Erythroblast (primary cell): ENCODE measurements at regions not wholly inside any gene's neighbourhood (a gene's known extent, or its start where the extent isn't known, plus 50 kb on each side); places are given as distances from the start of the nearest gene placed in this dataset.

Experiments used
- DNase-seq, 2 experiments: peaks; one replicate each; lab custom pipeline; 2025; lab: John Stamatoyannopoulos, UW
- GATA1 ChIP-seq: IDR thresholded peaks from 2 replicates; pipeline ENCODE4 v1.6.1; 2011; ENCODE audit warnings: low read depth, mild to moderate bottlenecking, control low read depth, low read length, moderate library complexity
- POLR2A ChIP-seq: IDR thresholded peaks from 2 replicates; pipeline ENCODE4 v1.6.1; 2011; ENCODE audit warnings: mild to moderate bottlenecking, low read length

- no peak for TF ChIP-seq GATA1
- TF ChIP-seq POLR2A, result no peak
- DNase-seq, result no peak
Observed at GRCh38 chr6:165119231-165120020, 190.0 kb downstream of the C6orf118 start.

GRCh38 chr6:165118736-165119135 lies 190.7 kb downstream of the C6orf118 start:
- TF ChIP-seq GATA1 (no peak), POLR2A (no peak)
- no peak for DNase-seq

GRCh38 chr6:165117806-165118205 lies 191.6 kb downstream of the C6orf118 start:
- TF ChIP-seq GATA1, result no peak
- no peak for TF ChIP-seq POLR2A
- no peak for DNase-seq

DNA sequence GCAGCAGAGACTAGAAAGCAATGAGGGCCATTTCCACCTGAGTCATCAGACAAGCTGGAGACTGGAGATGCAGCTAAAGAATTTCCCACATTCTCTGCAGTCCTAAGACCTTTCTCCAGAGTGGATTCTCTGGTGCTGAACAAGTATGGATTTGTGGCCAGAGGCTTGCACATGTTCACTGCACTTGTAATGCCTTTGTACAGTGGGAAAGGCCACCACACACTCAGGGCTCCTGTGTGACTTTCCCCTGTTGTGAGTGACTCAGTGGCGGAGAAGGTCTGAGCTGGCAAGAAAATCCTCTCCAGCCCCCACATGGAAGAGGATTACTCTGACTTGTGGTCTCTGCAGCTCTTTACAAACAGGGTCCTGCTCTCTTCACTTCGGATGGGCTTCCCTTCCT lies 192.3 kb downstream of the C6orf118 start:
- TF ChIP-seq GATA1 (no peak), POLR2A (no peak)
- no peak for DNase-seq

DNA sequence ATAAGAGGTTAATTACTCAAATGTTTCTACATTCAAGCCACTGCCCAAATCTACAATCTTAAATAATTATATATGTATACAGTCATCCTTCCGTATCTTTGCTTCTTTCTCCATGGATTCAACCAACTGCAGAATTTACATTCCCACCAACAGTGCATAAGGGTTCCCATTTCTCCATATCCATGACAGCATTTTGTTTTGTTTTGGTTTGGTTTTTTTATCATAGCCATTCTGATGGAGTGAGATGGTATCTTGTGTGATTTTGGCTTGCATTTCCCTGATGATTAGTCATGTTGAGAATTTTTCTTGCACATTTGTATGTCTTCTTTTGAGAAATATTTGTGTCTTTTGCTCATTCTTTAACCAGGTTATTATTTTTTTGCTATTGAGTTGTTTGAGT lies 198.5 kb downstream of the C6orf118 start:
- TF ChIP-seq GATA1 (no peak), POLR2A (no peak)
- no peak for DNase-seq

- no peak for DNase-seq
- no peak for TF ChIP-seq POLR2A
- TF ChIP-seq GATA1, result no peak
Observed at GRCh38 chr6:165109011-165109410, 200.4 kb downstream of the C6orf118 start.

DNA sequence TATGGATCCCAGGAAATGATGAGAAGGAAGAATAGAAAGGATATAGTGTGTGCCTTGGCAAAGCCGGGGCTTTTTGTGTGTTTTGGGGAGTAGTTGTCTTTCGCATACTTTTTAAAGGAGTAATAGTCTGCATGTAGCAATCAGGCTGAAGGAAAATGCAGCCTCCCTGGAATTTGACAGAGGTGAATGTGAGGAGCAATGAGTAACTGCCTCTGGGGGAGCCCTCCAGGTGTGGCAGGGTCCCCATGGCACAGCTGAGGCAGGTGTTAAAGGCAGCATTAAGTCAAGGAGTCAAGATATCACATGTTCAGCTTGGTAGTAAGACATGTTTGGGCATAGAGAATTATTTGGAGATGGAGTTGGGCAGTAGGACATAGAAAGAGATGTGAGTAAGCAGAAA lies 203.1 kb downstream of the C6orf118 start:
- DNase-seq, result no peak
- no peak for TF ChIP-seq GATA1

DNA sequence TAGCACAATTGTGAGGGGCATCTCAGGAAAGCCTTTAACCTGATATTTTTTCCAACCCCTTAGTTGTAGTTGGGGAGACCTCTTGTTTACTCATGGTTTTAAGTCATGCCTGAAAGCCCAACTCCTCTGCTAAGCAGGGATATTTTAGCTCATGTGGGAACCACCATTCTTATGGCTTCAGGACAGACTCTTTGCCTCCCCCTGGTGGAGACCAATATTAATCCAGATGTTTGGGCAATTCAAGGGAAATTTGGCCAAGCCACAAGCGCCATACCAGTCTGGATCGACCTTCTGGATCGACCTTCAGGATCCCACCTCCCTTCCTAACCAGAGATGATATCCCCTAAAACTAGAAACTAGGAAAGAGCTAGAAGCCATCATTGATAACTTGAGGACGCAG lies 211.2 kb downstream of the C6orf118 start:
- TF ChIP-seq POLR2A, result no peak
- TF ChIP-seq GATA1, result no peak
- peak in 1 of 2 experiments; percentile 20 for DNase-seq

DNA sequence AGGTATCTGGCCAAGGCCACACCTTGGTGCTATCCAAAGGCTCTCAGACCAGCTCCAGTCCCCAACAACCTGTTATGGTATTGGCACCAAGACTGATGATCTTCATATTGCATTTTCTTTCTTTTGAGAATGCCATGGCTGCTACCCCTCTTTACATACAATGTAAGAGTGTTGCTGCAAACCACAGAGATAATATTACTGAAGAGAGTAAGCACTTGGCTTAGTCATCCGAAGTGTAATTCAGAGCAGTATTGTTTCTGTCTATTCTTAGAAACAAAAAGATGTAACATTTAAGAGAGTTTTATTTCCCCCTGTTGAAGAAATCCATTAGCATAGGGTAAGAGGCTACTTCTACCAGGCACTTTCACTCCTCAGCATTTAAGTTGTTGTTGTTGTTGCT lies 212.5 kb downstream of the C6orf118 start:
- no peak for TF ChIP-seq POLR2A
- TF ChIP-seq GATA1, result no peak
- no peak for DNase-seq

GRCh38 chr6:165096209-165096608 lies 213.2 kb downstream of the C6orf118 start:
- no peak for DNase-seq
- TF ChIP-seq POLR2A (no peak), GATA1 (no peak)

DNA sequence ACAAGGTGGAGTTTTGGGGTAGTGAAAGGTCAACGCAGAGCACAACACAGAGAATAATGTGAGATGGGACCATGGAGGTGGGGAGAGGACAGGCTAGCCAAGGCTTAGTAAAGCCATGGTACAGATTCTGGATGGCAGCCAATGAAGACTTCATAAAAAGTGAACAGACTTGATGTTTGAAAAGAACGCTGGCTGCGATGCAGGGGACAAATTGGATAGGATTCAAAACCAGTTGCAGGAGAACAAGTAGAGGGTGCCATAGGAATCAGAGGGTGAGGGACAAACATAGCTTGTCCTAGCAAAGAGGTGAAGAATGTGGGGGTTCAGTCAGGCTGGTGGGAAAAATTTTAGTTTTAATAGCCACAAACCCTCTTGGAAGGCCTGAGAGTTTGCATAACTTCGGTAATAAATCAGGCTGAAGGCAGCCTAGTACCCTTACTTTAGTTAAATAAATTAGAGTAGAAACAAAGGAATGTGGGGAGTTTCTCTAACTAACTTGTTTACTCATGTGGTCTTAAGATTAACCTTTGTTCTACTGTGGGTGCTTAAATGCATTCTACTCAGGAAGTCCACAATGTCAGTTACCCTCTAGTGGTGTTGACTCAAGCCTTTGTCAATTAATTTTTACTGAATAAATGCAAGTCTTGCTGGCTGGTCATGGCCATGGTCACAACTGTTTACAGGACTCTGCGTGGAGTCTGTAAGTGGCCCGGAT lies 216.4 kb downstream of the C6orf118 start:
- no peak for TF ChIP-seq GATA1
- no peak for TF ChIP-seq POLR2A
- DNase-seq, result no peak

- DNase-seq, result no peak
- no peak for TF ChIP-seq POLR2A
- no peak for TF ChIP-seq GATA1
Observed at GRCh38 chr6:165091121-165091785, 218.2 kb downstream of the C6orf118 start.

GRCh38 chr6:165090242-165090641 lies 219.2 kb downstream of the C6orf118 start:
- TF ChIP-seq GATA1 (no peak), POLR2A (no peak)
- DNase-seq, result no peak

- TF ChIP-seq POLR2A (no peak), GATA1 (no peak)
- no peak for DNase-seq
Observed at GRCh38 chr6:165086814-165087213, 222.6 kb downstream of the C6orf118 start.
